ENCODE measurements at regions not wholly inside any gene's neighbourhood (a gene's known extent, or its start where the extent isn't known, plus 50 kb on each side); places are given as distances from the start of the nearest gene placed in this dataset.

DNA sequence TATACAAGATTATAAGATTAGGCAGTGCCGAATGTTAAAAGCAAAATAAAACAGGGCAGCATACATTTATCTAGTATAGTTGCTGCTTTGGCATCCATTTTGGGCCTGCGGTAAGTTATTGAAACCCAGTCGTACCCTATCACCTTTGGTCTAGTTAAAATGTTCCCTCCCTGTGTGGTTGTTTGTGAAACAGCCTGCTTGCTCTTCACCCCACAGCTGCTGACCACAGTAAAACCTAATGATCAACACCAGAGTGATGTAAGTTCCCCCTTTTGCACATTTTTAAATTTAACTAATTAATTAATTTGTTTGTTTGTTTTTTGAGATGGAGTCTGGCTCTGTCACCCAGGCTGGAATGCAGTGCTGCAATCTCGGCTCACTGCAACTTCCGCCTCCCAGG is 50.3 kb upstream of the TXNDC5 start:
- peak; percentile 79 for DNase-seq
